Liver (tissue), 8 donors: ENCODE measurements at regions not wholly inside any gene's neighbourhood (a gene's known extent, or its start where the extent isn't known, plus 50 kb on each side); places are given as distances from the start of the nearest gene placed in this dataset.
A peak's percentile ranks its signal among the peaks of the same experiment; 100 is the strongest.

Source experiments
- DNase-seq: peaks from one replicate; pipeline ENCODE4 v3.0.0-alpha.2; 2017; ENCODE audit warnings: low spot score
- H3K27ac ChIP-seq, 2 donors: one replicate each; pipeline ENCODE4 v1.7.0; 2013; ENCODE audit warnings: inconsistent platforms in 2 of 2, low read length in 2 of 2, control low read depth in 1 of 2, low read depth in 1 of 2, mild to moderate bottlenecking in 1 of 2
- H3K27me3 ChIP-seq, 4 donors: one replicate each; pipeline versions ENCODE4 v1.6.1 to v1.7.0; 2013; ENCODE audit warnings: low read length in 3 of 4, inconsistent platforms in 1 of 4, mild to moderate bottlenecking in 1 of 4, moderate library complexity in 1 of 4; ENCODE audit not compliant: control insufficient read depth in 4 of 4, insufficient read depth in 4 of 4
- H3K36me3 ChIP-seq, 4 donors: one replicate each; pipeline versions ENCODE4 v1.6.1 to v1.7.0; 2013; ENCODE audit warnings: low read length in 3 of 4, mild to moderate bottlenecking in 3 of 4, low read depth in 1 of 4, moderate library complexity in 1 of 4; ENCODE audit not compliant: control insufficient read depth in 4 of 4, insufficient read depth in 3 of 4
- H3K4me1 ChIP-seq, 4 donors: one replicate each; pipeline versions ENCODE4 v1.6.1 to v1.7.0; 2013; ENCODE audit warnings: low read length in 3 of 4, mild to moderate bottlenecking in 3 of 4, moderate library complexity in 1 of 4; ENCODE audit not compliant: control insufficient read depth in 4 of 4, insufficient read depth in 4 of 4
- H3K4me3 ChIP-seq, 3 donors: one replicate each; pipeline versions ENCODE4 v1.6.1 to v1.7.0; 2013; ENCODE audit warnings: low read length in 3 of 3, control low read depth in 1 of 3, low read depth in 1 of 3, mild to moderate bottlenecking in 1 of 3
- H3K9ac ChIP-seq, 2 donors: one replicate each; pipeline ENCODE4 v1.7.0; 2013; ENCODE audit warnings: low read length in 2 of 2, mild to moderate bottlenecking in 2 of 2, moderate library complexity in 2 of 2, control low read depth in 1 of 2, low read depth in 1 of 2
- H3K9me3 ChIP-seq, 4 donors: one replicate each; pipeline versions ENCODE4 v1.6.1 to v1.7.0; 2013; ENCODE audit warnings: low read length in 3 of 4; ENCODE audit not compliant: control insufficient read depth in 4 of 4
- ATF3 ChIP-seq: IDR thresholded peaks from 2 replicates; pipeline ENCODE4 v1.6.1; 2016; ENCODE audit warnings: antibody characterized with exemption
- CTCF ChIP-seq: fragments of 150-350 bp; IDR thresholded peaks from 2 replicates; pipeline ENCODE4 v1.5.1; 2017; ENCODE audit warnings: improper control_type of control experiment, low read depth, low read length; ENCODE audit not compliant: missing input control
- EGR1 ChIP-seq, 2 donors: IDR thresholded peaks; 2 replicates each; pipeline ENCODE4 v1.6.1; 2016 to 2018; ENCODE audit warnings: antibody characterized with exemption in 2 of 2, low read depth in 2 of 2
- FOXA1 ChIP-seq: IDR thresholded peaks from 2 replicates; pipeline ENCODE4 v1.6.1; 2016; ENCODE audit warnings: antibody characterized with exemption
- FOXA2 ChIP-seq: IDR thresholded peaks from 2 replicates; pipeline ENCODE4 v1.6.1; 2016; ENCODE audit warnings: antibody characterized with exemption
- GABPA ChIP-seq, 2 donors: IDR thresholded peaks in 1 of 2; conservative IDR thresholded peaks in 1 of 2; 2 replicates each; pipeline ENCODE4 v1.6.1; 2016; ENCODE audit warnings: antibody characterized with exemption in 2 of 2, mild to moderate bottlenecking in 1 of 2, moderate library complexity in 1 of 2
- HNF4A ChIP-seq, 2 donors: conservative IDR thresholded peaks; 2 replicates each; pipeline ENCODE4 v1.6.1; 2016; ENCODE audit warnings: antibody characterized with exemption in 2 of 2, mild to moderate bottlenecking in 2 of 2
- HNF4G ChIP-seq: IDR thresholded peaks from 2 replicates; pipeline ENCODE4 v1.6.1; 2016; ENCODE audit warnings: antibody characterized with exemption
- JUND ChIP-seq, 2 donors: IDR thresholded peaks; 2 replicates each; pipeline ENCODE4 v1.6.1; 2016; ENCODE audit warnings: antibody characterized with exemption in 2 of 2
- MAX ChIP-seq: IDR thresholded peaks from 2 replicates; pipeline ENCODE4 v1.6.1; 2016; ENCODE audit warnings: antibody characterized with exemption
- NR2F2 ChIP-seq: IDR thresholded peaks from 2 replicates; pipeline ENCODE4 v1.6.1; 2016; ENCODE audit warnings: antibody characterized with exemption
- RAD21 ChIP-seq, 2 donors: IDR thresholded peaks; 2 replicates each; pipeline ENCODE4 v1.6.1; 2016; ENCODE audit warnings: antibody characterized with exemption in 2 of 2, mild to moderate bottlenecking in 2 of 2
- REST ChIP-seq: IDR thresholded peaks from 2 replicates; pipeline ENCODE4 v1.6.1; 2016; ENCODE audit warnings: antibody characterized with exemption, mild to moderate bottlenecking
- RXRA ChIP-seq, 2 donors: IDR thresholded peaks; 2 replicates each; pipeline ENCODE4 v1.6.1; 2017 to 2018; ENCODE audit warnings: antibody characterized with exemption in 2 of 2, mild to moderate bottlenecking in 1 of 2
- SP1 ChIP-seq: IDR thresholded peaks from 2 replicates; pipeline ENCODE4 v1.6.1; 2018; ENCODE audit warnings: antibody characterized with exemption, mild to moderate bottlenecking
- TAF1 ChIP-seq: conservative IDR thresholded peaks from 2 replicates; pipeline ENCODE4 v1.6.1; 2016; ENCODE audit warnings: antibody characterized with exemption, mild to moderate bottlenecking
- YY1 ChIP-seq: IDR thresholded peaks from 2 replicates; pipeline ENCODE4 v1.6.1; 2016; ENCODE audit warnings: antibody characterized with exemption, mild to moderate bottlenecking
- ZBTB33 ChIP-seq: IDR thresholded peaks from 2 replicates; pipeline ENCODE4 v1.6.1; 2016; ENCODE audit warnings: antibody characterized with exemption
- WGBS: extraction: QIAGEN DNeasy Blood & Tissue Kit; methylation state at CpG from one replicate; pipeline ENCODE4 v1.1.7; 2013; 5-methylcytosine and 5-hydroxymethylcytosine counted together
- donor health status: healthy.
- donor health status: healthy.
- donor health status: healthy.
- donor health status: healthy.
- donor health status: healthy.

- Histone ChIP-seq H3K36me3 (no peaks in the 10 kb centered on the region), H3K9ac (no peak overlapping the region), H3K27me3 (peaks cover 0 to 3% (median 0%) of the 10 kb centered on the region in 4 donors), H3K4me3 (no peak overlapping the region), H3K9me3 (no peaks in the 10 kb centered on the region), H3K27ac (no peak overlapping the region), H3K4me1 (no peaks in the 10 kb centered on the region)
- TF ChIP-seq RXRA (IDR thresholded peaks at IDR 0.05), result no peak
- no peak for TF ChIP-seq FOXA2
- TF ChIP-seq JUND (IDR thresholded peaks at IDR 0.05), result no peak
- TF ChIP-seq MAX, result no peak
- no peak for TF ChIP-seq HNF4G
- TF ChIP-seq SP1, result no peak
- no peak for TF ChIP-seq CTCF
- TF ChIP-seq YY1, result no peak
- TF ChIP-seq FOXA1, result no peak
- no peak for TF ChIP-seq ATF3
- TF ChIP-seq EGR1 (IDR thresholded peaks at IDR 0.05; ENCODE audit: low read depth in 2 of 2), result no peak
- TF ChIP-seq NR2F2, result no peak
- TF ChIP-seq GABPA (IDR thresholded peaks at IDR 0.05 in 1 of 2, conservative IDR thresholded peaks at IDR 0.05 in 1 of 2), result no peak
- TF ChIP-seq ZBTB33, result no peak
- TF ChIP-seq HNF4A (conservative IDR thresholded peaks at IDR 0.05), result no peak
- TF ChIP-seq REST, result no peak
- DNase-seq, result no peak
- WGBS, result 17% methylated on average over 1 of the region's 1 CpG
These were observed 150.1 kb upstream of the LRRC4C start for GRCh38 chr11:41609511-41609910.

GRCh38 chr11:41612415-41612814, 153.0 kb upstream of the LRRC4C start:
- TF ChIP-seq ATF3 (no peak), TAF1 (no peak), CTCF (peak; percentile 6), RXRA (IDR thresholded peaks at IDR 0.05) (no peak), YY1 (no peak), SP1 (no peak), GABPA (IDR thresholded peaks at IDR 0.05 in 1 of 2, conservative IDR thresholded peaks at IDR 0.05 in 1 of 2) (no peak), HNF4A (conservative IDR thresholded peaks at IDR 0.05) (no peak), ZBTB33 (no peak), FOXA2 (no peak), MAX (no peak), RAD21 (IDR thresholded peaks at IDR 0.05) (peak; percentile 43 to 49), FOXA1 (no peak)
- H3K4me1 ChIP-seq, result no peaks in the 10 kb centered on the region
- 16% methylated on average over 1 of the region's 1 CpG for WGBS
- H3K9me3 ChIP-seq, result no peaks in the 10 kb centered on the region
- H3K27me3 ChIP-seq, result peaks cover 0 to 2% (median 0%) of the 10 kb centered on the region in 4 donors
- DNase-seq, result no peak
- H3K9ac ChIP-seq, result no peak overlapping the region
- H3K36me3 ChIP-seq, result peaks cover 0 to 1% (median 0%) of the 10 kb centered on the region in 4 donors
- no peak overlapping the region for H3K4me3 ChIP-seq
- no peak overlapping the region for H3K27ac ChIP-seq
